ENCODE measurements at regions not wholly inside any gene's neighbourhood (a gene's known extent, or its start where the extent isn't known, plus 50 kb on each side); places are given as distances from the start of the nearest gene placed in this dataset.
"Not testable (repeated sequence)": the region's sequence is repeated elsewhere in the genome, so short reads cannot be mapped to it uniquely, and the experiment has no call there.

DNA sequence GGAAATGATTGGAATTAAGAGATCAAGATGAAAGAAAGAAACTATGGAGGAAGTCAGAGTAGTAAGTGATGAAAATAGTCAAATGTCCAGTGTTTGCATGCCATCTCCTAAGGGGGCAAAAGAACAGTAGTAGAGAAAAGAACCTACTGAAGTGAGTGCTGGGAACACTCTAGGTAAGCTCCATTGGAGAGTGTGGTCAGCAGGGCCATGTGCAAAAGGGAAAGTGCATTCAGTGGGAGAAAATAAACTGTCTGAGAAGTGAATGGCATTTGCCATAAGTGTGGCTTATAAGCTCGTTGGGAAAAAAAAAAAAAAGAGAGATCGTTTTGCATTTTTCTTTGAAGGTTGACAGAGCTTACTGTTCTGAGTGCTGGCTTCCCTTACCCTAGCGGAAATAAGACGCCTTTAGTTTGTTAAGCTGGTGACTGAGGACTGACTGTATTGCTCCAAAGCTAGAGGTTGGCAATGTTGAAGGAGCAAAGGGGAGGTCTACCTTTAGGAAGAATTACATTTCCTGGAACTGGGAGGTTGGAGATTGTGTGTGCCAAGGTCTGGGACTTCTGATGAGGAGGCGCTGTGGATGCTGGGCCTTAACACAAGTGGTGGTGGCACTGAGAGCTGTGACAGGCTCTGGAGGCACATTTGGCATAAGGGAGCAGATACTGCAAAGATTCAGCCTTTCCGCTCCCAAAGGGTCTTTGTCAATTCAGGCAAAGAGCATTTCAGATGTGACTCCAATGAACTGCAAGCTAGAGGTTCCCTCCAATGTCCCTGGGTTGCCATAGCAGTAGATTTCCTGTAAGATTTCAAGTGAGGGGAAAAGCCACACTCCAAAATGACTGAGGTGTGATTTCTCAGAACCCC is 287.8 kb upstream of the SATB1 start:
- no peak for DNase-seq (ENCODE audit: extremely low spot score)
- H3K27ac ChIP-seq (ENCODE audit: low read depth), result no peak overlapping the region
- WGBS, result 79% methylated on average over 6 of the region's 6 CpGs
- no peaks in the 10 kb centered on the region for H3K36me3 ChIP-seq (ENCODE audit: insufficient read depth)
- H3K4me3 ChIP-seq (ENCODE audit: low read depth, low read length), result no peak overlapping the region
- H3K4me1 ChIP-seq (ENCODE audit: insufficient read depth), result no peaks in the 10 kb centered on the region

- no peak for DNase-seq (ENCODE audit: extremely low spot score)
- H3K27ac ChIP-seq (ENCODE audit: low read depth), result no peak overlapping the region
- H3K36me3 ChIP-seq (ENCODE audit: insufficient read depth), result no peaks in the 10 kb centered on the region
- no peaks in the 10 kb centered on the region for H3K4me1 ChIP-seq (ENCODE audit: insufficient read depth)
- H3K4me3 ChIP-seq (ENCODE audit: low read depth, low read length), result no peak overlapping the region
Measured at GRCh38 chr3:18704326-18704725, 279.2 kb upstream of the SATB1 start.

GRCh38 chr3:18703798-18704197 is 278.7 kb upstream of the SATB1 start:
- no peak for DNase-seq (ENCODE audit: extremely low spot score)
- H3K27ac ChIP-seq (ENCODE audit: low read depth), result no peak overlapping the region
- H3K4me1 ChIP-seq (ENCODE audit: insufficient read depth), result no peaks in the 10 kb centered on the region

DNA sequence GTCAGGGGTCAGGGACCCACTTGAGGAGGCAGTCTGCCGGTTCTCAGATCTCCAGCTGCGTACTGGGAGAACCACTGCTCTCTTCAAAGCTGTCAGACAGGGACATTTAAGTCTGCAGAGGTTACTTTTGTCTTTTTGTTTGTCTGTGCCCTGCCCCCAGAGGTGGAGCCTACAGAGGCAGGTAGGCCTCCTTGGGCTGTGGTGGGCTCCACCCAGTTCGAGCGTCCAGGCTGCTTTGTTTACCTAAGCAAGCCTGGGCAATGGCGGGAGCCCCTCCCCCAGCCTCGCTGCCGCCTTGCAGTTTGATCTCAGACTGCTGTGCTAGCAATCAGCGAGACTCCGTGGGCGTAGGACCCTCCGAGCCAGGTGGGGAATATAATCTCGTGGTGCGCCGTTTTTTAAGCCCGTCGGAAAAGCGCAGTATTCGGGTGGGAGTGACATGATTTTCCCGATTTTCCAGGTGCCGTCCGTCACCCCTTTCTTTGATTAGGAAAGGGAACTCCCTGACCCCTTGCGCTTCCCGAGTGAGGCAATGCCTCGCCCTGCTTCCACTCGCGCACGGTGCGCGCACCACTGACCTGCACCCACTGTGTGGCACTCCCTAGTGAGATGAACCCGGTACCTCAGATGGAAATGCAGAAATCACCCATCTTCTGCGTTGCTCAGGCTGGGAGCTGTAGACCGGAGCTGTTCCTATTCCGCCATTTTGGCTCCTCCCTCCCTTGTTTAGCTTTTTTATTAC is 268.6 kb upstream of the SATB1 start:
- H3K4me1 ChIP-seq (ENCODE audit: insufficient read depth); DNase-seq (ENCODE audit: extremely low spot score); H3K27ac ChIP-seq (ENCODE audit: low read depth); H3K4me3 ChIP-seq (ENCODE audit: low read depth, low read length); H3K36me3 ChIP-seq (ENCODE audit: insufficient read depth): not testable (repeated sequence)
- WGBS, result 92% methylated on average over 32 of the region's 33 CpGs

More at GRCh38 chr3:18703798-18704197, 278.7 kb upstream of the SATB1 start:
- Histone ChIP-seq H3K4me3 (ENCODE audit: low read depth, low read length) (no peak overlapping the region), H3K36me3 (ENCODE audit: insufficient read depth) (no peaks in the 10 kb centered on the region)

- Histone ChIP-seq H3K4me1 (ENCODE audit: insufficient read depth) (no peaks in the 10 kb centered on the region), H3K27ac (ENCODE audit: low read depth) (no peak overlapping the region), H3K4me3 (ENCODE audit: low read depth, low read length) (no peak overlapping the region), H3K36me3 (ENCODE audit: insufficient read depth) (no peaks in the 10 kb centered on the region)
- no peak for DNase-seq (ENCODE audit: extremely low spot score)
- WGBS, result 55% methylated on average over 4 of the region's 4 CpGs
Measured at GRCh38 chr3:18687286-18687685, 262.1 kb upstream of the SATB1 start.

DNA sequence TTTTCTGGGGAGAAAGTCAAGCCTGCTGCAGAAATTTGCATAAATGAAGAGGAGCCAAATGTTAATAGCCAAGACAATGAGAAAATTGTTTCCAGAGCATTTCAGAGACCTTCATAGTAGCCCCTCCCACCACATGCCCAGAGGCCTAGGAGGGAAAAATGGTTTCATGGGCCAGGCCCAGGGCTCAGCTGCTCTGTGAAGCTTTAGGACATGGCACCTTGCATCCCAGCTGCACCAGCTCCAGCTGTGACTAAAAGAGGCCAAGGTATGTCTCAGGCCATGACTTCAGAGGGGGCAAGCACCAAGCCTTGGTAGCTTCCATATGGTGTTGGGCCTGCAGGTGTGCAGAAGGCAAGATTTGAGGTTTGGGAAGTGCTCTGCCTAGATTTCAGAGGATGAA is 258.8 kb upstream of the SATB1 start:
- Histone ChIP-seq H3K27ac (ENCODE audit: low read depth) (no peak overlapping the region), H3K4me3 (ENCODE audit: low read depth, low read length) (no peak overlapping the region), H3K4me1 (ENCODE audit: insufficient read depth) (no peaks in the 10 kb centered on the region), H3K36me3 (ENCODE audit: insufficient read depth) (no peaks in the 10 kb centered on the region)
- no peak for DNase-seq (ENCODE audit: extremely low spot score)

DNA sequence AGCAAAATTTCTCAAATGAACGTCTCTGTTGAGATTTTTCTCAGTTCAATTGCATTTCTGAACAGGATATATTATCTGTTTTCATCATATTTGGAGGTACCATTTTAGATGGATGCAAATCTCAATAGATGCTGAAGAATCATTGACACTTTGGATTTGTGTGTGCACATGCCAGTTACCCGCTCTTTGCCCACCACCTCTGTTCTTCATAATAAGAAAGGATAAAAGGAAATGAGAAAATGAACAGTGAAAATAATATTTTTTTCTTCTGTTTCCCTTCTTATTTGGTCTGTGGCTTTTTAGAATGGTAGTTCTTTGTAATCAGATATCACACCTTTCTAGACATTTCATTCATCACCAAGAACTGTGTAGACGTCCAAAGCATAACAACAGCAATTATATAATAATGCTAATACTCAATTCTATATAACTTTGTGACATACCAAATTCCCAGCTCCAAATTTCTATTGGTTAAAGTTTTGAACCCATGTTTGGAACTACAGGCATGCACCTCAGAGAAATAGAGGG is 256.7 kb upstream of the SATB1 start:
- no peak overlapping the region for H3K27ac ChIP-seq (ENCODE audit: low read depth)
- H3K4me1 ChIP-seq (ENCODE audit: insufficient read depth), result no peaks in the 10 kb centered on the region
- no peaks in the 10 kb centered on the region for H3K36me3 ChIP-seq (ENCODE audit: insufficient read depth)
- no peak overlapping the region for H3K4me3 ChIP-seq (ENCODE audit: low read depth, low read length)
- WGBS, result 80% methylated on average over 3 of the region's 3 CpGs
- DNase-seq (ENCODE audit: extremely low spot score), result no peak

- H3K27ac ChIP-seq (ENCODE audit: low read depth), result no peak overlapping the region
- no peaks in the 10 kb centered on the region for H3K4me1 ChIP-seq (ENCODE audit: insufficient read depth)
- H3K36me3 ChIP-seq (ENCODE audit: insufficient read depth), result no peaks in the 10 kb centered on the region
- no peak for DNase-seq (ENCODE audit: extremely low spot score)
- H3K4me3 ChIP-seq (ENCODE audit: low read depth, low read length), result no peak overlapping the region
- 42% methylated on average over 3 of the region's 3 CpGs for WGBS
Measured at GRCh38 chr3:18680758-18681157, 255.6 kb upstream of the SATB1 start.

DNA sequence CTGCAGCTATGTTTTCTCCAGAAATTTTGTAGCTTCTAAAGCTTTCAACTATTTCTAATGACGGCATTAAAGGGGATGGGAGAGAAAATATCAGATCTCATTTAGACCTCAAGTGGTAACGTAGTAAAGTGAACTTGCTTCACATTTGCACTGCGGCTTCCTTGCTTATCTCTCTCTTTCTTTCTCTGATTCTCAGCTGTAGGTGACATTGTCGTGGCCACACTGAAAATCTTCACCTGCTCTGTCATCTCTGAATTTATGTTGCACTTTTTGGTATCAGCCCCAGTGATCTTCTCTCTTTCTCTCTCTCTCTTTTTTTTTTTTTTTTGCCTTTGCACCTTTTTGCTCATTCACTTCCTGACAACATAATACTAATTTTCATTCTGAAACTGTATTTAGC is 254.1 kb upstream of the SATB1 start:
- Histone ChIP-seq H3K27ac (ENCODE audit: low read depth) (no peak overlapping the region), H3K4me1 (ENCODE audit: insufficient read depth) (no peaks in the 10 kb centered on the region), H3K36me3 (ENCODE audit: insufficient read depth) (no peaks in the 10 kb centered on the region), H3K4me3 (ENCODE audit: low read depth, low read length) (no peak overlapping the region)
- DNase-seq (ENCODE audit: extremely low spot score), result no peak
- 68% methylated on average over 4 of the region's 4 CpGs for WGBS

DNA sequence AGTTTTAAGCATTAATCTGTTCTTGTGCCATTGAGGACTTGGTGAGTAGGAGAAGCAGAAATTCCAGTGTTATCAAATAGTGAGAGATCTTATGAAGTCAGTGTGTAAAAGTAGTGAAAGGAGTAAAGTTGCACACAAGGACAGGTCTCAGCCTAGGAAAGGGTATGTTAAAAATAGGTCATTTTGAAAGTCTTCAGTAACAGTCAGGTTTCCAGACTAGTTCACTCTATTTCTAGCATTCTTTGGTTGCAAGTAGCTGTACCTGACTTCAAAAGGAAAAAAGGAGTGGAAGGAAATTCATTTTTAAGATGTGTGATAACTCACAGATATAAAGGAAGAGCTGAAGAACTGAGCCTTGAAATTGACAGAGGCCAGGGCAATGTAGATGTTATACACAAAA is 250.1 kb upstream of the SATB1 start:
- Histone ChIP-seq H3K4me3 (ENCODE audit: low read depth, low read length) (no peak overlapping the region), H3K27ac (ENCODE audit: low read depth) (no peak overlapping the region), H3K36me3 (ENCODE audit: insufficient read depth) (no peaks in the 10 kb centered on the region), H3K4me1 (ENCODE audit: insufficient read depth) (no peaks in the 10 kb centered on the region)
- no peak for DNase-seq (ENCODE audit: extremely low spot score)

DNA sequence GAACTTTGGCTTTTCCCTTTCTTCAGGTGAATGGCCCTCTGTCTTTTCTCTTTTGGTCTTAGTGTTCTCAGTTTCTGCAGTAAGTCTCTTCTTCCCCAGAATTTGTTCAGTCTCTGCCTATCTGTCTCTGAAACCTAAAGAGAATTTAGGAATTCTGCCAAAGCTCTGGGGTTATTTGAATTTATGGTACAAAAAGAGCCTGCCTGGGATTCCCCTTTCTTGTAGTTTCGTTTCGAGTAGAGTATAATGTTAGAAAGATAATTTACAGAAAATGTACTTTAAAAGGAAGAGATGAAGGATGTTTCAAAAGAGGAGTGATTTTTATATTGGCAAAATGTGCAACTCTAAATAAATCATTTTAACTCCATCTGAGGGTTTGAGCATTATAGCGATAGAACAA is 247.4 kb upstream of the SATB1 start:
- 34% methylated on average over 3 of the region's 3 CpGs for WGBS
- Histone ChIP-seq H3K36me3 (ENCODE audit: insufficient read depth) (no peaks in the 10 kb centered on the region), H3K4me1 (ENCODE audit: insufficient read depth) (no peaks in the 10 kb centered on the region), H3K4me3 (ENCODE audit: low read depth, low read length) (no peak overlapping the region), H3K27ac (ENCODE audit: low read depth) (no peak overlapping the region)
- no peak for DNase-seq (ENCODE audit: extremely low spot score)

GRCh38 chr3:18670759-18671158 is 245.6 kb upstream of the SATB1 start:
- Histone ChIP-seq H3K4me3 (ENCODE audit: low read depth, low read length) (no peak overlapping the region), H3K4me1 (ENCODE audit: insufficient read depth) (no peaks in the 10 kb centered on the region), H3K27ac (ENCODE audit: low read depth) (no peak overlapping the region), H3K36me3 (ENCODE audit: insufficient read depth) (no peaks in the 10 kb centered on the region)
- WGBS, result 90% methylated on average over 4 of the region's 4 CpGs
- DNase-seq (ENCODE audit: extremely low spot score), result no peak

- H3K4me3 ChIP-seq (ENCODE audit: low read depth, low read length), result no peak overlapping the region
- no peaks in the 10 kb centered on the region for H3K36me3 ChIP-seq (ENCODE audit: insufficient read depth)
- DNase-seq (ENCODE audit: extremely low spot score), result no peak
- no peak overlapping the region for H3K27ac ChIP-seq (ENCODE audit: low read depth)
- 75% methylated on average over 1 of the region's 1 CpG for WGBS
- no peaks in the 10 kb centered on the region for H3K4me1 ChIP-seq (ENCODE audit: insufficient read depth)
Measured at GRCh38 chr3:18669374-18669773, 244.2 kb upstream of the SATB1 start.

DNA sequence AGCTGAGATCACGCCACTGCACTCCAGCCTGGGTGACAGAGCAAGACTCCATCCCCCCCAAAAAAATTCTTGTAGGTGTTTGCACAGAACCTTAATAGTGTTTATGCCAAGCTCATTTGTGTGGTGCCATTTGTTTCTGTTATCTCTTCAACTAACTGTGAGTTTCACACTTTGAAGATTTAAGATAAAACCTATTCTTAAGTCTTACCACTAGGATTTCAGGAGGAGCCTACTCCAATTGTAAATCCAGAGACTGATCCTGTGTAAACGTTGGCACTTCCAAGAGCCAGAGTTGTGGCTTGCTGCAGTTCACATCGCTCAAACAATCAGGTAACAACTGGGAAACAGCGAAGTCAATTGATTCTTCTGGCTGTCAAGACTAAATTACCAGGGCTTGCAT is 242.4 kb upstream of the SATB1 start:
- H3K27ac ChIP-seq (ENCODE audit: low read depth), result no peak overlapping the region
- WGBS, result 54% methylated on average over 4 of the region's 4 CpGs
- no peak for DNase-seq (ENCODE audit: extremely low spot score)

More for the DNA sequence above, 242.4 kb upstream of the SATB1 start:
- Histone ChIP-seq H3K36me3 (ENCODE audit: insufficient read depth) (no peaks in the 10 kb centered on the region), H3K4me1 (ENCODE audit: insufficient read depth) (no peaks in the 10 kb centered on the region), H3K4me3 (ENCODE audit: low read depth, low read length) (no peak overlapping the region)

All from urinary bladder (tissue), 3 donors.